ENCODE measurements at regions not wholly inside any gene's neighbourhood (a gene's known extent, or its start where the extent isn't known, plus 50 kb on each side); places are given as distances from the start of the nearest gene placed in this dataset.

- TF ChIP-seq CTCF (IDR thresholded peaks at IDR 0.05; ENCODE audit: extremely low read depth in 1 of 2, insufficient read depth in 1 of 2, low read depth in 1 of 2, low read length in 2 of 2) (no peak), EZH2 (IDR thresholded peaks at IDR 0.05; ENCODE audit: borderline replicate concordance, low read depth, low read length, severe bottlenecking) (no peak)
Measured at GRCh38 chr5:61813361-61813760, 481.3 kb downstream of the ZSWIM6 start.
